Stomach (tissue), 8 donors: ENCODE measurements at regions not wholly inside any gene's neighbourhood (a gene's known extent, or its start where the extent isn't known, plus 50 kb on each side); places are given as distances from the start of the nearest gene placed in this dataset.

ENCODE experiments used
- DNase-seq, 2 donors: peaks; one replicate each; pipeline versions ENCODE4 v3.0.0 to v3.0.0-alpha.2; 2013 to 2019
- H3K27ac ChIP-seq, 5 donors: fragments of 200-600 bp in 4 of 5; sonication (generic) in 4 of 5; one replicate each; pipeline ENCODE4 v1.5.1; 2013 to 2019; ENCODE audit warnings: mild to moderate bottlenecking in 1 of 5, moderate library complexity in 1 of 5
- H3K27me3 ChIP-seq, 3 donors: fragments of 200-600 bp; sonication (generic); one replicate each; pipeline ENCODE4 v1.5.1; 2017 to 2019; ENCODE audit warnings: mixed run types in 1 of 3
- H3K36me3 ChIP-seq, 4 donors: fragments of 200-600 bp; sonication (generic); 1 replicate in 3 of 4; 2 replicates in 1 of 4; pipeline ENCODE4 v1.5.1; 2016 to 2019
- H3K4me1 ChIP-seq, 4 donors: fragments of 200-600 bp; sonication (generic); one replicate each; pipeline ENCODE4 v1.5.1; 2016 to 2019
- H3K4me3 ChIP-seq, 4 donors: fragments of 200-600 bp; sonication (generic) in 3 of 4; one replicate each; pipeline ENCODE4 v1.5.1; 2016 to 2019; ENCODE audit warnings: mild to moderate bottlenecking in 1 of 4
- H3K9me3 ChIP-seq, 4 donors: fragments of 200-600 bp; sonication (generic); one replicate each; pipeline ENCODE4 v1.5.1; 2016 to 2019
- CTCF ChIP-seq, 7 experiments: fragments of 450-650 bp in 4 of 7; fragments of 200-600 bp in 3 of 7; sonication (generic) in 3 of 7; IDR thresholded peaks; one replicate each; pipeline ENCODE4 v1.5.1; 2016 to 2019; ENCODE audit warnings: antibody characterized with exemption in 7 of 7, control low read depth in 2 of 7, mild to moderate bottlenecking in 1 of 7
- EP300 ChIP-seq: sonication (generic); formaldehyde crosslinking; IDR thresholded peaks from one replicate; pipeline ENCODE4 v1.6.1; 2017; ENCODE audit warnings: antibody characterized with exemption
- POLR2A ChIP-seq, 4 donors: fragments of 450-650 bp; IDR thresholded peaks; one replicate each; pipeline ENCODE4 v1.6.1; 2016; ENCODE audit warnings: antibody characterized with exemption in 4 of 4, control low read depth in 2 of 4, mild to moderate bottlenecking in 1 of 4, moderate library complexity in 1 of 4
- POLR2AphosphoS5 ChIP-seq, 3 donors: sonication (generic); formaldehyde crosslinking; IDR thresholded peaks; one replicate each; pipeline ENCODE4 v1.6.1; 2016; ENCODE audit warnings: antibody characterized with exemption in 3 of 3
- WGBS, 5 donors: extraction: QIAGEN DNeasy Blood & Tissue Kit in 3 of 5; methylation state at CpG; one replicate each; pipeline versions ENCODE4 v1.1.5 to v1.1.7; 2013 to 2018; 5-methylcytosine and 5-hydroxymethylcytosine counted together
- intact Hi-C: fragments of 100-400 bp; cut with DNase I; formaldehyde crosslinking; loops from one replicate; pipeline ENCODE4 v1.15.1; 2023; ENCODE audit warnings: low total_unique reads
- donor health status: healthy with polysubstance abuse.
- donor health status: Bipolar disorder and iron deficiency.
- donor health status: healthy.

- WGBS, 5 donors: 67 to 73% (median 69%) methylated on average over 1 of the region's 1 CpG
- intact Hi-C loops: no loop called here
- Histone ChIP-seq H3K4me1 (no peaks in the 10 kb centered on the region), H3K27ac (no peak overlapping the region), H3K36me3 (no peaks in the 10 kb centered on the region), H3K27me3 (no peaks in the 10 kb centered on the region), H3K4me3 (no peak overlapping the region), H3K9me3 (no peaks in the 10 kb centered on the region)
- DNase-seq: no peak
- TF ChIP-seq POLR2A (IDR thresholded peaks at IDR 0.05) (no peak), POLR2AphosphoS5 (IDR thresholded peaks at IDR 0.05) (no peak), CTCF (IDR thresholded peaks at IDR 0.05) (no peak), EP300 (no peak)
Observed at GRCh38 chr4:46550471-46550870, 160.5 kb upstream of the GABRA2 start.

- no peaks in the 10 kb centered on the region for H3K36me3 ChIP-seq
- H3K27me3 ChIP-seq: no peaks in the 10 kb centered on the region
- H3K4me3 ChIP-seq: no peak overlapping the region
- H3K9me3 ChIP-seq: no peaks in the 10 kb centered on the region
- WGBS, 5 donors: 29 to 42% (median 38%) methylated on average over 3 of the region's 3 CpGs
- no peak for DNase-seq
- no peaks in the 10 kb centered on the region for H3K4me1 ChIP-seq
- intact Hi-C loops: no loop called here
- no peak overlapping the region for H3K27ac ChIP-seq
- TF ChIP-seq EP300 (no peak), POLR2AphosphoS5 (IDR thresholded peaks at IDR 0.05) (no peak), POLR2A (IDR thresholded peaks at IDR 0.05) (no peak)
Observed at GRCh38 chr4:46549125-46549524, 159.2 kb upstream of the GABRA2 start.

- H3K27me3 ChIP-seq: no peaks in the 10 kb centered on the region
- no peak overlapping the region for H3K27ac ChIP-seq
- no peaks in the 10 kb centered on the region for H3K36me3 ChIP-seq
- intact Hi-C loops: no loop called here
- peaks cover 0 to 26% (median 10%) of the 10 kb centered on the region in 4 donors for H3K9me3 ChIP-seq
- WGBS, 5 donors: 72 to 79% (median 77%) methylated on average over 3 of the region's 3 CpGs
- H3K4me3 ChIP-seq: no peak overlapping the region
- H3K4me1 ChIP-seq: no peaks in the 10 kb centered on the region
- DNase-seq: no peak
- TF ChIP-seq POLR2A (IDR thresholded peaks at IDR 0.05) (no peak), POLR2AphosphoS5 (IDR thresholded peaks at IDR 0.05) (no peak), EP300 (no peak), CTCF (IDR thresholded peaks at IDR 0.05) (no peak)
Observed at GRCh38 chr4:46524751-46525150, 134.8 kb upstream of the GABRA2 start.

GRCh38 chr4:46520361-46520760 is 130.4 kb upstream of the GABRA2 start:
- H3K9me3 ChIP-seq: peaks cover 0 to 26% (median 9%) of the 10 kb centered on the region in 4 donors
- TF ChIP-seq POLR2A (IDR thresholded peaks at IDR 0.05) (no peak), POLR2AphosphoS5 (IDR thresholded peaks at IDR 0.05) (no peak), CTCF (IDR thresholded peaks at IDR 0.05) (no peak), EP300 (no peak)
- intact Hi-C loops: no loop called here
- H3K4me1 ChIP-seq: no peaks in the 10 kb centered on the region
- H3K36me3 ChIP-seq: no peaks in the 10 kb centered on the region
- no peak overlapping the region for H3K4me3 ChIP-seq
- DNase-seq: no peak
- H3K27me3 ChIP-seq: no peaks in the 10 kb centered on the region
- no peak overlapping the region for H3K27ac ChIP-seq

- intact Hi-C loops: no loop called here
- no peak for DNase-seq
- TF ChIP-seq POLR2A (IDR thresholded peaks at IDR 0.05) (no peak), EP300 (no peak), CTCF (IDR thresholded peaks at IDR 0.05) (no peak), POLR2AphosphoS5 (IDR thresholded peaks at IDR 0.05) (no peak)
- no peaks in the 10 kb centered on the region for H3K9me3 ChIP-seq
- no peaks in the 10 kb centered on the region for H3K4me1 ChIP-seq
- H3K36me3 ChIP-seq: no peaks in the 10 kb centered on the region
- WGBS, 5 donors: 82 to 91% (median 89%) methylated on average over 2 of the region's 2 CpGs
- no peaks in the 10 kb centered on the region for H3K27me3 ChIP-seq
- H3K27ac ChIP-seq: no peak overlapping the region
- no peak overlapping the region for H3K4me3 ChIP-seq
Observed at GRCh38 chr4:46515940-46516339, 126.0 kb upstream of the GABRA2 start.
